Fibroblast of peridontal ligament (primary cell): ENCODE measurements at regions not wholly inside any gene's neighbourhood (a gene's known extent, or its start where the extent isn't known, plus 50 kb on each side); places are given as distances from the start of the nearest gene placed in this dataset.
"Not testable (repeated sequence)": the region's sequence is repeated elsewhere in the genome, so short reads cannot be mapped to it uniquely, and the experiment has no call there.

Experiments
- DNase-seq: peaks from one replicate; pipeline ENCODE4 v3.0.0-alpha.2; 2010; ENCODE audit errors: extremely low read depth

DNA sequence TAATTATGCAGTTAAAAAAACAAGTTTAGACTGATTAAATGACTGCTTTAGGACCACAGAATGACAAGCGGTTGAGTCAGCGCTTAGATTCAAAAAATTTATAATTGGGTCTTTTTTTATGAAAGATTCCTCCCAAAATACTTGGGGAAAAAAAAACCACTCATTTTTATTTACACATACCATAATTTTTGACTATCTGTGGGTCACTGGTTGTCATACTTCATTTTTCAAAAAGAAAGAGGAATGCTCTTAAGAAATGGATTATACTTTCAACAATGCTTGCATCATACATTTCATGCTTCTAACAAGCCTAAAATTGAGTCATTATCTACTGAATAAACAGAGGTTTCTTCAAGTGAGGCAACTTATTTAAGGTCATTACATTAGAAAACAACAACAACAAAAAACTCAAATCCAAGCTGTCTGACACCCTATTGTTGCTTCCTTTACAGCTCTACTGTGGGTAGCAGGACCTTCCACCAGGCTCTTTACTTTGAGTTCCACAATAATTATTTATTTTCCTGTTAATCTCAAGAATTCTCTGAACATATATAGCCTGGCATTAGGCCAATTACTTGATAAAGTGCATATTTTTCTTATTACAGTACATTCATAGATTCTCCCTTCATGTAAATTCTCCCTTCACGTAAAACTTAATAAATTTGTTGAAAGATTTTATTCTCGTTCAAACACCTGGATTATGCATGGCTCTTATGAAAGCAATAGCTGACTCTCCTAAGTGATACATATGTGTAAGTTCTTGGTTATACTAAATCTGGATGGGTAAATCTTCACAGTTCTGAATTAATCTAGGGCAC lies 445.5 kb downstream of the PCDH10 start:
- DNase-seq = peak; percentile 89

DNA sequence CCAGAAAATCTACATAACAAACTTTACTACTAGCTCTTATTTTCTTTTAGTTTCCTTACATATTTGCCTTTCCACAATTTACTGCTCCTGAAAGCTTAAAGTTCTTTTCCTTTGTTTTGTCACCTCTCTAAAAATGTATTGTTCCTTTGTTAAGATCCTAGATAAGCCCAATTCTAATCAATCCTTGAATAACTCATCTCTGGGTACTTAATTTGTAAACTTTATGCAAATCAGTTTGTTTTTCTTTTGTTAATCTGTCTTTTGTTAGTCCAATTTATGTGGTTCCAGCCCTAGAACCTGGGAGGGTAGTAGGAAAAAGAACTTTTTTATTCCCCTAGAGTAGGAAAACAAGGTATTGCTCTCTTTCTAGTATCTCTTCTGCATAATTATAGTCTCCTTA lies 444.7 kb downstream of the PCDH10 start:
- peak; percentile 2 for DNase-seq

DNA sequence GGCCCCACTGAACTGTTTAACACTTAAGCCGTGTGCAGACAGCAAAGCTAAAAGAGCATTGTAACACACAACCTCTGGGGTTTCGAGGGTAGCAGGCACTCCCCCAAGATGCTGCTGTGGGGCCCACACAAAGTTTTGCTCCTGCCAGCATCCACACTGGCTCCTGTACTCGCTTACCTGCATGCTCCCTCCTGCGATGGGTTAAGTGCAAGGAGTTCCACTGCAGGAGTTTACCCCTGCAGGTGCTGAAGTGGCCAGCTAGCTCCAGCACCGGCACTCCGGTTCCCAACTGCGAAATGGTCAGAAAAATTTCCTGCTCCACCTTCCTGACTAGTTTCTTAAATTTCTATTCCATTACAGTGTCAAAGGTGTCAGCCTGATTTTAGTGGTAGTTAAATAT lies 443.5 kb downstream of the PCDH10 start:
- no peak for DNase-seq

DNA sequence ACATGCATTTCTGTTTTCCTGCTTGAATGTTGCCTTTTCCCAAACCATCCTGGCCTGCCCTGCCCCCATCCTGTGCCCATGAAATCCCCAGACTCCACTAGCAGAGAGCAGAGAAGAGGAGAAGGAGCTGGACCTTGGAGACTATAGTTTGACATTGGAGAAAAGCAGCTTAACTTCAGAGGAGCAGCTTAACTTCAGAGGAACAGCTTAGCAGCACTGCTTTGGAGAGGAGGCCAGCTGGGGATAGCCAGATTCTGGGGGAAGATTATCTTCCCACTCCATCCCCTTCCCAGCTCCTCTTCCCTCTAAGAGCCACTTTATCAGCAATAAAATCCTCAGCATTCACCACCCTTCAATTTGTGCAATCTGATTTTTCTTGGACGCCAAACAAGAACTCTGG lies 443.0 kb downstream of the PCDH10 start:
- DNase-seq = no peak

DNA sequence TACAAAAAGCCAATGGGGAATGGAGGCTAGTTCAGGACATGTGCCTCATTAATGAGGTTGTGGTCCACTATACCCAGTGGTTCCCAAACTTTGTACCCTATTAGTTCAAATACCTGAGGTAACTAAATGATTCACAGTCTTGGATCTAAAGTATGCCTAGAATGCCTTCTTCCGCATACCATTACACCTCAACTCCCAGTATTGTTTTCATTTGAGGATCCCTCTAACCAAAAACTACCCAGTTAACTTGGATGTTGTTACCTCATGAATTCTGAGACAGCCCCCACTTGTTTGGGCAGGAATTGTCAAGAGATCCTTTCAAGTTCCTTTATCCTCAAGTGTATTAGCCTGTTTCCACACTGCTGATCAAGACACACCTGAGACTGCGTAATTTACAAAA lies 439.2 kb downstream of the PCDH10 start:
- no peak for DNase-seq

DNA sequence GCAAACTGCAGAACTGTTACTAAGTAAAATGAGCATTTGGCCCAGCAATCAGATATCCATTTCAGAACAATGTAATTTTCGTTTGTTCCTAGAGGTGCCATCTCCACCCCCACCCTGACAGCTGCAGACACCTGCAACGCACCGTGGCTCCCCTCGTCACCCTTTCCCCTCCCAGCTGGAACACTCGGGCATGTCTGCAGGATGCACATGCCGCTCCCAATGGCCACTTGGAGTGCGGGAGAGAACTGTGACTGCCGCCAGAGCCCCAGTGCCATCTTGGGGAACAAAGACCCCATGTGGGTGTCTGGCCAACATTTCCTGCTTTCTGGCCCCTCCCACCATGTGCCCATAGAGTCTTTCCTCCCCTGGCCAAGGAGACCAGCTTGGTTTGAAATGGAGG lies 436.2 kb downstream of the PCDH10 start:
- DNase-seq = no peak

DNA sequence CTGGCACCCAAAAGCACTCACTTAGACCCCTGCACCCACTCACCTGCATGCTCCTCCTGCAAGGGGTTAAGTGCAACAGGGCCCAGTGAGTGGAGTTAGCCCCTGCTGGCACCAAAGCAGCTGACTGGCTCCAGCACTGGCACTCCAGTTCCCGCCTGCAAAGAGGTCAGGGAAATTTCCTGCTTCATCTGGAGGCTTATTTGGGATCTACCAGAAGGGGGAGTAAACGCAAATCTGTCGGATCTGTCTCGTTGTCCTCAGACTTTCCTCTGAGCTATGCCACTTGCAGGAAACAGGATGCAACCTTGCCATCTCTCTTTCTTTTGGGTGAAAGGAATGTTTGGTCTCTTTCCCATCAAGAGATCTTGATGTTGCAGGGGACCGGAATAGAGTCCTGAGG lies 435.6 kb downstream of the PCDH10 start:
- no peak for DNase-seq

DNA sequence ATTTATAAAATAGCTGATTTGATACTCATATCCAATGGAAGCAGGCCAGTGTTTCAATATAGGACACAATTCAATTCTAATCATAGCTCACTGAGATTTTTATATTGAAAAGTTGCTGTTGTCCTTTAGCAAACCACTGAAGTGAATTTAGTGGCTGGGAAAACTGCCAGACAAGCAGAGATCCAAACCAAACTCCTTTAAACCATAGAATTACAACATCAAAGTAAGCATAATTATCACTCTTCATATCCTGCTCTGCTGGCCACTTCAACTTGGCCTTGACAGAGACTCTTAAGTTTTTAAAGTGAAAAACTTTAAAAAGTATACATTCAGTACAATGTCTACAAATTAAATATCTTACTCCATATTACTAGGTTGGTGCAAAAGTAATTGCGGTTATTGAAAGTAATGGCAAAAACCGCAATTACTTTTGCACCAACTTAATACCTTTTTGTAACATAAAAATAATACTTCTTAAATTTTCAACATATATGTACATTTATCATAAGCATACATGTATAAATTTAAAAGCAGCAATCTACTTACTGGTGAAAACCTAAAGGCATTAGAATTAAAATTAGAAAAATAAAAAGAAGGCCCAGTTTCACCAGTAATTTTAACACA lies 433.0 kb downstream of the PCDH10 start:
- DNase-seq = peak; percentile 82

DNA sequence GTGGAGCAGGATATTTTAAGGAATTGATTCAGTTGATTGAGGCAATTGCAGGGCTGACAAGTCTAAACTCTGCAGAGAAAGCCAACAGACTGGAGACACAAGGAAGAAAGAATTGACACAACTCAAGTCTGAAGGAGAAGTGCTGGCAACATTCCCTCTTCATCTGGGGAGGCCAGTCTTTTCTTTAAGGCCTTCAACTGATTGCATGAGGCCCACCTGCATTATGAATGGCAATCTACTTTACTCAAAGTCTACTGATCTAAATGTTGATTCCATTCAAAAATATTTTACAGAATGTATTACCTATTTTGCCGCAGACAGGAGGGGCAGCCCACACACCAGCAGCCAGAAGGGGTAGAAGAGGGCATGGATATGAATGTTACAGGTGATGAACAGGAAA lies 425.2 kb downstream of the PCDH10 start:
- DNase-seq = no peak

DNA sequence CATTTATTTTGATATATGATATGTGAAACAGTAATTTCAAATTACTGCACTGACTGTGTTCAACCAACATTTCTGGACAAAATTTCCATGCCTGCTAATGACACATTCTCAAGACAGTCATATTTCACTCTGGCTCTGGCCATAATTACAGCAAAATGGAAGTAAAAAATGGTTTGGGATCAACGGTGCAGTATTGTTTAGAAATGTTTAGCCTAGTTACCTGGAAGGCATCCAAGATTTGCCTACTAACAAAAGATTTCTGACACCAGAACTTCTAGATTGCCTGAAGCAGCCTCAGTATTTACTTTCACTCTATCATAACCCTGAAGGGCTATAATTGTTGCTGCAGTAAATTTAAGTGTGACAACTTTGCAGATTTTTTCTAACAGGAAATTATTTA lies 416.3 kb downstream of the PCDH10 start:
- DNase-seq = peak; percentile 98

DNA sequence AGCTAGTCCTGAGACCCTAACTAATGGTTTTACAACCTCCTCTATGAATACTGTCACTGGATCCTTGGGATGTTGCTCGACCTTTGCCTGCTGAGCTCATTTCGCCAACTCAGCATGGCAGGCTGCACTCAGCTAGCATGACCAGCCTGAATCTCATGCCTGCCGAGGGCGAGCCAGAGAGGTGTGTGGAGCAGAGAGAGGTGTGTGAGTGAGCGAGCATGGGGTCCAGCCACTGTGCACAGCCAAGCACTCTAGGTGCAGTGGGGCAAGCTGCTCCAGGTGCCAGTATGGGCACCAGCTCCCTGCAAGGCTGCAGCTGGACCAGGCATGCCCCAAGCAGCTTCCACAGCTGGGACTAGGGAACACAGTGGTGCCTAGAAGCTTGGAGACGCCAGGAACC lies 410.9 kb downstream of the PCDH10 start:
- no peak for DNase-seq

DNA sequence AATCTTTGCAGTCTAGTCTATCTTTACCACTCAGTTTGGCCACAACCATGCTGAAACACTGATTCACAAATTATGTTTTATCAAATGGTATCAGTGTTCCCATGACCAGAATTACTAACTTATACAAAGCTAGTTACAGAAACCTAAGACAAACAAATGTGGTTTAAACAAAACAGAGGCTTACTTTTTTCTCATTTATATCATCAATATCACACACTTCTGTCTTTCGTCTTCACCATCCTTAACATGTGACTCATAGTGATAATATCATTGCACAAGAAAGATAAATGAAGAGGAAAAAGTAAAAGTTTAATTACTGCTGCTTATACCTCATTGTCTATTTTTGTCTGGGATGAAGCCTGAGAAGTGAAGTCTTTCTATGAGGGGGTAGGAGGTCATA lies 406.6 kb downstream of the PCDH10 start:
- peak; percentile 34 for DNase-seq

DNA sequence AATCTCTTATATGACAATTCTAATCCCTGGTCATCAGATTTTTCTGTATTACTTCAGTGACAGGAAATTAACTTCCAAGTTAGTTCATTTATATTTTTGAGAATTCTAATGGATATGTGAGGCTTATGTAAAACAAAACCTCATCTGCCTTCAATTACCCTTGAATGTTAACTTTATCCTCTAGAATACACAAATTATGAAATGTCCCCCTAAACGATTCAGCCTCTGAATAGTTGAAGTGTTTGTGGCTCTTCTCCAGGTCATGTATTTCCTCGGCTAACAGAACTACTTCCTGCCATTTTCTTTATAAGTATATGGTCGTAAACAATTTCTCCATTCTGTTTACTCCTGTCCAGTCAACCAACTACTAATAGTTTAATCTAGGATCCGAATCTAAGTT lies 401.3 kb downstream of the PCDH10 start:
- DNase-seq = peak; percentile 73

DNA sequence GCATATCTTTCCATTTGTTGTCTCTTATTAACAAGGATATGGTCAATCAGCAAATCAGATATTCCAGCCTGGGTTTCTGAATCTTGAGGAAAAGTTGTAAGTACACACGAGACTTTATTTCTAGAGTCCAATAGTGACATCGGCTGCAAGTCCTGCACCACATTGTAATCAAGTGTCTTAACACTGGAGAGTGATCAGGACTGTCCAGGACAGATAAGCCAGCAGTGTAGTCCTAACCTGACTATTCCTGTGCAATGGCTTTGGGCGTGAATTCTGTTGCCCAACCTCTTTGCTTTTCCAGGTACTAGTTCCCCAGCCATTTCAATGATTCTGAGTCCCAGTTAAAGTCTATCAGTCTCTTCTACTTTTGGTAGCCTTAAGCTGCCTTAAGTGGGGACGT lies 395.0 kb downstream of the PCDH10 start:
- DNase-seq = no peak

DNA sequence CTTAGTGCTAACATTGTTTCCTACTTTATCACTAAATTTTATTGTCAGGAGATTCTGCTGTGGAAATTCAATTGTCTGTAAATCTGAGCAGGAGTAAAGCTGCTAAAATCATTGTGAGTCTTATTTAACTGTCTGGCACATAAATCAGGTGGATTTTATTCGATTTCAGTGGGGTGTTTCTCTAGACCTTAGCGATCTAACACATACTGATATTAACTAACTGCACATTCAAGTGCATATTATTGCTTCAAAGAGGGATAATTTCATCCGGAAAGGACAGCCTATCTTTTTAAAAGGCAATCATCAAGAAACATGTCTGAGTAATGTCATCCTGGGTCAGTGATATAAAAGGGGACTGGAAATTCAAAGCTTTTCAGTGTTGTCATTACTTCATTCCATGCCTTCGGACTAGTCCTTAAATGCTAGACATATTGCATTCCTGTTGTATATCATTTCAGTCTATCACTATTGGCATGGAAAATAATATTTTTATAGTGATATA lies 388.7 kb downstream of the PCDH10 start:
- no peak for DNase-seq

DNA sequence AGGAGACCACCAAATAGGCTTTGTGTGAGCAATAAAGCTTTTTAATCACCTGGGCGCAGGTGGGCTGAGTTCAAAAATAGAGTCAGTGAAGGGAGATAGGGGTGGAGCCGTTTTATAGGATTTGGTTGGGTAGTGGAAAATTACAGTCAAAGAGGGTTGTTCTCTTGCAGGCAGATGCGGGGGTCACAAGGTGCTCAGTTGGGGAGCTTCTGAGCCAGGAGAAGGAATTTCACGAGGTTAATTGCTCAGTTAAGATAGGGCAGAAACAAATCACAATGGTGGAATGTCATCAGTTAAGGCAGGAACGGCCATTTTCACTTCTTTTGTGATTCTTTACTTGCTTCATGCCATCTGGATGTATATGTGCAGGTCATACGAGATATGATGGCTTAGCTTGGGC lies 385.1 kb downstream of the PCDH10 start:
- DNase-seq = not testable (repeated sequence)

DNA sequence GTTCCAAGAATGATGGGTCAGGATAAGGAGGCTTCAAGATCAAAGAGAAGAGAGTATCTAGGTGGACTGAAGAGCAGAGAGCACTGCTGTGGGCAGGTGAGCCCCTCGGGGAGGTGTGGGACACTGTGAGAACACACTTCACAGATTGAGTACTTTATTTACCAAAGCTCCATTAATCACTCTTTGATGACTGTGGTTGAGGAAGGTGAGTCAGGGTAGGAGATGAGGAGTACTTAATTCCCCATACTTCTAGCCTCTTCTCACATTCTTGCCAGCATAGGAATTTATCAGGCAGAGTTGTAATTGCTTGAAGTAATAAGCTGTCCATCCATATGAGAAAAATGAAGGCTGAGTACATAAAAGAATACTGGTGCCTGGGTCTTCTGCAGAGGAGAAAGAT lies 375.3 kb downstream of the PCDH10 start:
- DNase-seq = no peak

DNA sequence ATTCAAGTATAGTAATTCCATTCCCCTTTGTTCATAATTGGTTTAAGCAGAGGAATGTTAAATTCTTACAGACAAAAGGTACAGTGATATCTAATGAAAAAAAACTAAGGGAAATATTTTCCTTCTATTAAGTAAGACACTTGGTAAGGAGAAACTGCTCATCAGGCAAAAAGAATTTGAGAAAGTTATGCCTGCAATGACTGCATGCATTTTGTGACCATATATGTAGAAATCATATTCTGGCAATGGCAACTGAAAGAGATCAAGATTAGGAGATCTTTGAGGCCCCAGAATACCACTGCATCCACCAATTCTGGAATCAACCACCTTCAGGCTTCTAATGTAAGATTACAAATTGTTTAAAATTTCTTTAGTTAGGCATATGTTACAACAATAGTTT lies 364.8 kb downstream of the PCDH10 start:
- DNase-seq = peak; percentile 40

DNA sequence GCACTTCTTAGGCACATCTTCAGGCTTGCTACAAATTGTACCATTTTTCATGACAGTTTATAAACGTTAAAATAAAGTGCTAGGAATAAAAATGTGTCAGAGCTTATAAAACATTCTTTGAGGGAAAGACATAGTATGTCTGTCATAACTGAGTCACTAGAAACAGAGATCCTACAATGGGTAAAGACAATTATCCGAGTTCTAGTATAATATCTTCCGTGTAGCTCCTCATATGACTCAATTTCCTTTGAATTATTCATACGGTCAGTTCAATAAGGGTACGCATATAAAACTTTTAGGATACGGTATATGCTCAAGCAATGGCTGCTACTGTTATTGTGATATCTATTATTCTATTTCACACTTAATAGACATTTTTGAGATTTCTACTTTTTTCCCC lies 349.1 kb downstream of the PCDH10 start:
- no peak for DNase-seq

DNA sequence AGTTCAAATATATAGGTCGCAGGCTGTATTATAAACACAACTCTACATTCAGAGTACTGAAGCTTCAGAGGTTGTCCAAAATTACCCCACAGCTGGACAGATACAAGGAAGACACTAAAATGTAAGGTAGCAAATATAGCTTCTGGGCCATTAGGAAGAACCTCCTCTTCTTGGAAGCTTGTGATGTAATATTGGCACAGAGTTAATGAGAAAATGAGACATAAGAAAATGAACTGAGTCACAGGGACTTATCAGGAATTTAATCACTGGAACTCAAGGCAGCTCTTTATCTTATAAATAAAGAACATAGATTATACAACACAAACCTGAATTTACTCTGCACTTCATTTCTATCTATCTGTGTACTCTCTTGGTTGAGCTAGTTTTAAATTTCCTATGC lies 344.7 kb downstream of the PCDH10 start:
- DNase-seq = no peak

DNA sequence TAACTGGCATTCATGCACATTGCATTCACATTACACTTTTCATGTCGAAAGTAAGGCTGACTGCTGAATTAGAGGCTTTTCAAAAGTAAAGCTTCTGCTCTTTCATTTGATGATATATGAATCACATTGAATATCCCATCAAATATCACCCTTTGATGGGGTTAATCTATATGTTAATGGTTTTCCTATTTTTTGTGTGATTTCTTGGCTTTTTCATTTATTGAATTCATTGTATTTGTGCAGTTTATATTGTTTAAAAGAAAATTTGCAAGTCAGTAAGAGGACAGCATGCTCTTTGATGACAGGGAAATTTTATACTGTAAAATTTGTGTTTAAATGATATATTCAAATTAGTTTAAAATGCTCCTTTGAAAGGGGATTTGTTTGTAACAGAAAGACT lies 344.1 kb downstream of the PCDH10 start:
- DNase-seq = no peak

DNA sequence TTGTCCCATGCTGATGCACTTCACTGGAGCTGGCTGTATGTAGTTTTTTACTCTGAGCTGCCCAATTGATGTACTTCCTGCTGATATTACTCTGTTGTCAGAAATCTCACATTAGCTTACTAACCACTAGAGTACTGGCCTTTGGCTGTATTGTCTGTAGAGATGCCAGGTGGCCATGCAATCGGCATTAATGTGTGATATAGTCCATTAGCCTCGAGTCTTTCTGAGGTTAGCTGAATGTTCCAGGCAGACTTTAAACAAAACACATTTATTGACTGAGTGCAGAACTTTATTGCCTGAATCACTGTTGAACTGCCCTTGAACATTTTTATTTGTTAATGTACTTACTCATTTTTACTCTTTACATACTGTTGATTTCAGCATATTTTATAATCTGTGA lies 335.2 kb downstream of the PCDH10 start:
- no peak for DNase-seq

DNA sequence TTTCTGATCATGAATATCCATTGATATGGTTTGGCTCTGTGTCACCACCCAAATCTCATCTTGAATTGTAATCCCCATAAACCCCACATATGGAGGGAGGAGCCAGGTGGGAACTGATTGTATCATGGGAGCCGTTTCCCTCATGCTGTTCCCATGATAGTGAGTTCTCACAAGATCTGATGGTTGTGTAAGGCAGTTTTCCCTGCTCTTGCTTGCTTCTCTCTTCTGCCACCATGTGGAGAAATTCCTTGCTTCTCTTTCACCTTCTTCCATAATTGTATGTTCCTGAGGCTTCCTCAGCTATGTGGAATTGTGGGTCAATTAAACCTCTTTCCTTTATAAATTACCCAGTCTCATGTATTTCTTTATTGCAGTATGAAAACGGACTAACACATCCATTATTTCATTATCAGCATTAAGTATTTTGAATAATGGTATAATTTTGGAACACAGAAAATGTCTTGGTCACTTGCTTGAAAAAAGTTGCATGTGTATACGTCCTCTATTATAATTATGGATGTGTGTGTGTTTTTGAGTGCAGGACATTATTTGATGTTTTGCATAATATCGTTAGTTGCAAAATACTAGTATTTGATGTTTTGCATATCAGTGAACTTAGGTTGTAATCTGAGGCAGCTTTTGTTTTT lies 334.6 kb downstream of the PCDH10 start:
- DNase-seq = peak; percentile 73
